ENCODE measurements at regions not wholly inside any gene's neighbourhood (a gene's known extent, or its start where the extent isn't known, plus 50 kb on each side); places are given as distances from the start of the nearest gene placed in this dataset.

DNA sequence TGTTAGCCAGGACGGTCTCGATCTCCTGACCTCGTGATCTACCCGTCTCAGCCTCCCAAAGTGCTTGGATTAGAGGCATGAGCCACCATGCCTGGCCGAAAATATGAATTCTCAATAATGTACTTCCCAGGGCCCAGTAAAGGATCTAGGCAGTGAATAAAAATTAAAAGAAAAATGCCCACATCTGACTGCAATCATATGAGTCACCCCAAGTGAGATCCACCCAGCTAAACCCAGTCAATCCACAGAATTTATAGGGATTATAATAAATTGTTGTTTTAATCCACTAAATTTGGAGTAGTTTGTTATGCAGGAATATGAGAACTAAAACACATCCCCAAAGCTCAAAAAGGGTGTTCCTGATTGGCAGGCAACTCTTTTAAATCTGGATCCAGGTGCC, 93.5 kb upstream of the STK39 start:
- Mint-ChIP-seq H3K36me3 (no peaks in the 10 kb centered on the region), H3K27ac (no peak overlapping the region), H3K4me3 (no peak overlapping the region), H3K27me3 (ENCODE audit: low read depth) (no peaks in the 10 kb centered on the region), H3K4me1 (no peaks in the 10 kb centered on the region), H3K9me3 (peaks cover 4% of the 10 kb centered on the region)
- DNase-seq (ENCODE audit: low spot score in 2 of 2, unreplicated experiment in 2 of 2): no peak
- TF ChIP-seq, protein P1, sequence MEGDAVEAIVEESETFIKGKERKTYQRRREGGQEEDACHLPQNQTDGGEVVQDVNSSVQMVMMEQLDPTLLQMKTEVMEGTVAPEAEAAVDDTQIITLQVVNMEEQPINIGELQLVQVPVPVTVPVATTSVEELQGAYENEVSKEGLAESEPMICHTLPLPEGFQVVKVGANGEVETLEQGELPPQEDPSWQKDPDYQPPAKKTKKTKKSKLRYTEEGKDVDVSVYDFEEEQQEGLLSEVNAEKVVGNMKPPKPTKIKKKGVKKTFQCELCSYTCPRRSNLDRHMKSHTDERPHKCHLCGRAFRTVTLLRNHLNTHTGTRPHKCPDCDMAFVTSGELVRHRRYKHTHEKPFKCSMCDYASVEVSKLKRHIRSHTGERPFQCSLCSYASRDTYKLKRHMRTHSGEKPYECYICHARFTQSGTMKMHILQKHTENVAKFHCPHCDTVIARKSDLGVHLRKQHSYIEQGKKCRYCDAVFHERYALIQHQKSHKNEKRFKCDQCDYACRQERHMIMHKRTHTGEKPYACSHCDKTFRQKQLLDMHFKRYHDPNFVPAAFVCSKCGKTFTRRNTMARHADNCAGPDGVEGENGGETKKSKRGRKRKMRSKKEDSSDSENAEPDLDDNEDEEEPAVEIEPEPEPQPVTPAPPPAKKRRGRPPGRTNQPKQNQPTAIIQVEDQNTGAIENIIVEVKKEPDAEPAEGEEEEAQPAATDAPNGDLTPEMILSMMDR (IDR thresholded peaks at IDR 0.05; ENCODE audit: unreplicated experiment): no peak

DNA sequence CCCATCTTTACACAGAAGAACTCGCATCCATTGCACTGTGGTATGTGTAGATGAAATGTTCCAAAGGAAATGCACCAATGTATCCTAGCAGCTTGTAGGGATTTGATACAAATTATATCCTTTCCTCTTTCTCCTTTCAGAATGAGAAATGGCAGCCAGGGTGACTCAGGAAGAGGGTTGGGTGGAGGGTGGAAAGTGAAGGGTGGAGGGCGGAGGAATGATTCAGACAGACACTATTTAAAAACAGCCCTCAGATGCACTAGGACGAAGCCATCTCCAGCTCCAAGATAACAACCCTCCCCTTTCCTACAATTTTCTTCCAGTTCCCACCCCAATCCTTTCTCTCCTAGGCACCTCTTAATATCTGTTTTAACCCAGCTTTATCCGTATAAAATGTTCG, 96.2 kb upstream of the STK39 start:
- no peak overlapping the region for H3K4me3 Mint-ChIP-seq
- DNase-seq (ENCODE audit: low spot score in 2 of 2, unreplicated experiment in 2 of 2): no peak
- H3K27me3 Mint-ChIP-seq (ENCODE audit: low read depth): no peaks in the 10 kb centered on the region
- no peak overlapping the region for H3K27ac Mint-ChIP-seq
- H3K9me3 Mint-ChIP-seq: peaks cover 5% of the 10 kb centered on the region
- no peaks in the 10 kb centered on the region for H3K36me3 Mint-ChIP-seq
- TF ChIP-seq, protein P1 (IDR thresholded peaks at IDR 0.05; ENCODE audit: unreplicated experiment): no peak
- peaks cover 17% of the 10 kb centered on the region for H3K4me1 Mint-ChIP-seq

DNA sequence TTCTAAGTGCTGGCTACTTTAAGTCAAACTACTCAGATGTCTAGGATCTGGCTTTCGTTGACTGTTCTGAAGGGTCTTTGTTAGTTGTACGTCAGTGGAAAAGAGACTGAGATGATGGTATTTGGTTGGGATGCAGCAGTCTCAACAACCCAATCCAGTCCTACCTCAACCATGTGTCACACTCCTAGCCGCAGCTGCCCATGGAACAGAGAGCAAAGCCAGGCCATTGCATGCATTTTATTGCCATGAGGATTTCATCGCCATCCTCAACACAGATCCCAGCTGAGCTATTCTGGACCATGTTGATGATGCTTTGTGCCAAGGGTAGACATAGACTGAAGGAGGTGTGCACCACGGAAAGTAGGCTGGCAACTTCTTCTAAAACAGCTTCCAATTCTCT, 97.3 kb upstream of the STK39 start:
- TF ChIP-seq, protein P1 (IDR thresholded peaks at IDR 0.05; ENCODE audit: unreplicated experiment): no peak

DNA sequence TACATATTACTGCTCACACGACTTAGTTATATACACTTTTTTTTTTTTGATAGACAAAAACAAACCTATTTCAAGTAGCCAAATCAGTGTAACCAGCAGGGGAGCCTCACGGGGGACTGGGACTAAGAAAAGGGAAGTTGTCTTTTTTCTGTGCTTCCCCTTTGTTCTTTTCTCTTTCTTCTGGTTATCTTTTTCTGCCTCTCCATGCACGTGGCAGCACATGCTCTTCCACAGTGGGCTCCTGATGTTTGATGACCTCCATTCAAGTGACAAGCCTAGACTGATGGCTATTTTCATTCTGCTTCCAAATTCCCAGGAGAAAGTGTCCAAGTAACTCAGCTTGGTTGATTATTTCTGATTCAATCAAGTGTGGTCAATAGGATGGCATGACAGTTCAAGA, 98.2 kb upstream of the STK39 start:
- no peak for DNase-seq (ENCODE audit: low spot score in 2 of 2, unreplicated experiment in 2 of 2)
- no peak overlapping the region for H3K27ac Mint-ChIP-seq
- TF ChIP-seq, protein P1 (IDR thresholded peaks at IDR 0.05; ENCODE audit: unreplicated experiment): no peak
- no peaks in the 10 kb centered on the region for H3K27me3 Mint-ChIP-seq (ENCODE audit: low read depth)
- H3K36me3 Mint-ChIP-seq: no peaks in the 10 kb centered on the region
- H3K4me3 Mint-ChIP-seq: no peak overlapping the region
- peaks cover 5% of the 10 kb centered on the region for H3K9me3 Mint-ChIP-seq
- H3K4me1 Mint-ChIP-seq: peaks cover 28% of the 10 kb centered on the region

More for the DNA sequence above, 97.3 kb upstream of the STK39 start:
- H3K27me3 Mint-ChIP-seq (ENCODE audit: low read depth): no peaks in the 10 kb centered on the region
- peaks cover 20% of the 10 kb centered on the region for H3K4me1 Mint-ChIP-seq
- peaks cover 5% of the 10 kb centered on the region for H3K9me3 Mint-ChIP-seq
- no peak for DNase-seq (ENCODE audit: low spot score in 2 of 2, unreplicated experiment in 2 of 2)
- H3K4me3 Mint-ChIP-seq: no peak overlapping the region
- H3K36me3 Mint-ChIP-seq: no peaks in the 10 kb centered on the region
- H3K27ac Mint-ChIP-seq: no peak overlapping the region

DNA sequence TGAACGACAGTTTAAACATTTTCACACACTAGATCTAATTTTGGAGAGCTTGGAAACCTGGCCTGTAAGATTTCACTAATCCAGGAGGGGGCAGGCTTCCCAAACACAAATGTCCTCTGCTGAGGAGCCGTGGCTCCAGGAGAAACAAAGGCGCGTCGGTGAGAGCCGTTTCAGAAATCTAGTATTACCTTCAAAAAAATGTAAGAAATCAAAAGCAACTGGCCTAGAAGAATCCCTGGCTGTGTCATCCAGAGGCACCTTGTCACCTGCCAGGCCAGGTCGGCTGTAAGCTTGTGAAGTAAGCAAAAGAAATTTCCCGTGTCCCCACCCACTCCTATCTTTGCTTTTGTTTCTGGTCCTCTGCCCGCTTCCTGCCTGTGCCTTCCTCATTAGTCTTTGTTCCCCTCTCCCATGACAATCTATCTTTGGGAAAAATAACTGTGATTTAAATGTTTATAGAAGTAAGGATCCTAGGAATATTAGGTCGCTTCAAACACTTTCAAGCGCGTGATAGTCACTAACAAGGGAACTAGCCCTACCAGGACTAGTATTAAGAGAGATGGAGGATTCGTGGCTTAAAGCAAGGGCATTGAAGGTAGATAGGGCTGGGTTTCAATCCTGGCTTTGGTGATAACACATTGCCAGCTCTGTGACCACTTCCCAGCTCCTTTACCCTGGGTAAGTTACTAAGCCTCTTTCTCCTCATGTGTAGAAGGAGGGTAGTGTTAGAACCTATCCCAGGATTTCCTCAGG, 99.5 kb upstream of the STK39 start:
- peak; percentile 31 to 75 for DNase-seq (ENCODE audit: low spot score in 2 of 2, unreplicated experiment in 2 of 2)
- H3K27me3 Mint-ChIP-seq (ENCODE audit: low read depth): no peaks in the 10 kb centered on the region
- peaks cover 5% of the 10 kb centered on the region for H3K9me3 Mint-ChIP-seq
- H3K4me1 Mint-ChIP-seq: peaks cover 40% of the 10 kb centered on the region
- peak overlapping the region; percentile 74 for H3K4me3 Mint-ChIP-seq
- peak overlapping the region; percentile 91 for H3K27ac Mint-ChIP-seq
- H3K36me3 Mint-ChIP-seq: no peaks in the 10 kb centered on the region
- TF ChIP-seq, protein P1 (IDR thresholded peaks at IDR 0.05; ENCODE audit: unreplicated experiment): peak; percentile 90
